Endothelial cell of umbilical vein (primary cell): ENCODE measurements at regions not wholly inside any gene's neighbourhood (a gene's known extent, or its start where the extent isn't known, plus 50 kb on each side); places are given as distances from the start of the nearest gene placed in this dataset.

Experiments
- BruUV-seq: library from RNA; stranded (reverse); fragments of 400-500 nt; replicated peaks from 2 replicates; lab custom pipeline; 2021; lab: Mats Ljungman, UMichigan
- CTCF ChIA-PET: fragments of 300-600, 350-600 bp; sonication (Branson Sonifier 250); formaldehyde crosslinking; loops from one replicate; lab custom pipeline; 2021; ENCODE audit warnings: antibody characterized with exemption, inconsistent platforms; lab: Charles Lee
- POLR2A ChIA-PET: fragments of 300-600, 350-600 bp; sonication (Branson Sonifier 250); formaldehyde crosslinking; loops from one replicate; lab custom pipeline; 2021; ENCODE audit warnings: antibody characterized with exemption, inconsistent platforms; lab: Charles Lee
- DNase-seq: peaks from one replicate; pipeline ENCODE4 v3.0.0-alpha.2; 2011; ENCODE audit warnings: low read depth, low spot score
- FAIRE-seq: peaks from 2 replicates; lab custom pipeline; 2011; peaks lifted over from hg19 to GRCh38; lab: Jason Lieb, UNC
- H2AFZ ChIP-seq: 2 replicates; pipeline ENCODE4 v1.6.0; 2012; ENCODE audit warnings: low read depth, low read length, control low read depth, inconsistent platforms
- H3K27ac ChIP-seq: 2 replicates; pipeline ENCODE4 v1.5.1; 2011; ENCODE audit warnings: low read depth, mild to moderate bottlenecking, control low read depth, low read length, moderate library complexity; ENCODE audit not compliant: insufficient read depth
- H3K27me3 ChIP-seq, 2 experiments: 2 replicates each; pipeline versions ENCODE4 v1.6.0 to v1.6.1; 2011; ENCODE audit warnings: low read length in 2 of 2, mixed read lengths in 1 of 2; ENCODE audit not compliant: control insufficient read depth in 2 of 2, insufficient read depth in 2 of 2
- H3K36me3 ChIP-seq, 2 experiments: 2 replicates in 1 of 2; 3 replicates in 1 of 2; pipeline ENCODE4 v1.5.1; 2011; ENCODE audit warnings: low read length in 2 of 2, mild to moderate bottlenecking in 1 of 2, moderate library complexity in 1 of 2; ENCODE audit not compliant: control insufficient read depth in 2 of 2, insufficient read depth in 2 of 2; ENCODE audit errors: extremely low read depth in 1 of 2
- H3K4me1 ChIP-seq: 3 replicates; pipeline ENCODE4 v1.5.1; 2011; ENCODE audit warnings: mild to moderate bottlenecking, low read length; ENCODE audit not compliant: control insufficient read depth, insufficient read depth; ENCODE audit errors: extremely low read depth
- H3K4me2 ChIP-seq: 2 replicates; pipeline ENCODE4 v1.6.1; 2011; ENCODE audit warnings: low read length, control low read depth, mixed read lengths; ENCODE audit not compliant: insufficient read depth
- H3K4me3 ChIP-seq, 3 experiments: fragments of 200-600 bp in 1 of 3; sonication (generic), shearing (Covaris generic) in 1 of 3; replicated peaks in 1 of 3; 2 replicates each; pipeline ENCODE4 v1.5.1; 2011 to 2016; ENCODE audit warnings: control low read depth in 3 of 3, low read length in 3 of 3, mild to moderate bottlenecking in 2 of 3, inconsistent platforms in 1 of 3, low read depth in 1 of 3, moderate library complexity in 1 of 3; ENCODE audit not compliant: insufficient read depth in 1 of 3
- H3K79me2 ChIP-seq: 2 replicates; pipeline ENCODE4 v1.6.0; 2012; ENCODE audit warnings: low read length, inconsistent platforms; ENCODE audit not compliant: control insufficient read depth, insufficient read depth
- H3K9ac ChIP-seq: replicated peaks from 2 replicates; pipeline ENCODE3; 2011; ENCODE audit warnings: low read length, control low read depth; ENCODE audit not compliant: insufficient read depth; ENCODE audit errors: extremely low read depth
- H3K9me1 ChIP-seq: replicated peaks from 3 replicates; pipeline ENCODE4 v1.6.0; 2011; ENCODE audit warnings: mild to moderate bottlenecking, low read length; ENCODE audit not compliant: control insufficient read depth, insufficient read depth; ENCODE audit errors: extremely low read depth
- H3K9me3 ChIP-seq: replicated peaks from 2 replicates; pipeline ENCODE4 v1.5.1; 2012; ENCODE audit warnings: low read length, inconsistent platforms; ENCODE audit not compliant: control insufficient read depth, insufficient read depth
- H4K20me1 ChIP-seq: replicated peaks from 2 replicates; pipeline ENCODE3; 2011; ENCODE audit warnings: mild to moderate bottlenecking, low read length; ENCODE audit not compliant: control insufficient read depth, insufficient read depth; ENCODE audit errors: extremely low read depth
- CTCF ChIP-seq, 2 donors: IDR thresholded peaks; 1 replicate in 1 of 2; 2 replicates in 1 of 2; pipeline ENCODE4 v1.5.1; 2011; ENCODE audit warnings: low read length in 2 of 2, mild to moderate bottlenecking in 2 of 2, moderate library complexity in 2 of 2, control low read depth in 1 of 2, inconsistent platforms in 1 of 2, low read depth in 1 of 2; ENCODE audit not compliant: insufficient read depth in 1 of 2; ENCODE audit errors: extremely low read depth in 1 of 2
- EZH2 ChIP-seq: IDR thresholded peaks from 2 replicates; pipeline ENCODE4 v1.6.1; 2012; ENCODE audit warnings: borderline replicate concordance, low read depth, mild to moderate bottlenecking, moderate library complexity, low read length, inconsistent platforms; ENCODE audit not compliant: severe bottlenecking
- FOS ChIP-seq: IDR thresholded peaks from 2 replicates; pipeline ENCODE4 v1.6.1; 2011; ENCODE audit warnings: mild to moderate bottlenecking, low read length, moderate library complexity, borderline replicate concordance; ENCODE audit not compliant: insufficient read depth
- GATA2 ChIP-seq: IDR thresholded peaks from 2 replicates; pipeline ENCODE4 v1.7.0; 2011; ENCODE audit warnings: low read depth, mild to moderate bottlenecking, moderate library complexity, mixed read lengths, low read length; ENCODE audit not compliant: insufficient read length, insufficient read depth
- JUN ChIP-seq: IDR thresholded peaks from 2 replicates; pipeline ENCODE4 v1.6.1; 2011; ENCODE audit warnings: borderline replicate concordance, low read depth; ENCODE audit not compliant: insufficient read length, insufficient read depth
- MAX ChIP-seq: IDR thresholded peaks from 2 replicates; pipeline ENCODE4 v1.6.1; 2011; ENCODE audit not compliant: insufficient read depth, insufficient read length
- MYC ChIP-seq: IDR thresholded peaks from one replicate; pipeline ENCODE4 v1.6.1; 2011; ENCODE audit warnings: mild to moderate bottlenecking, low read depth, low read length
- POLR2A ChIP-seq: IDR thresholded peaks from 2 replicates; pipeline ENCODE4 v1.6.1; 2012; ENCODE audit warnings: low read depth, mild to moderate bottlenecking, control low read depth, low read length
- POLR2AphosphoS5 ChIP-seq: IDR thresholded peaks from 2 replicates; pipeline ENCODE4 v1.6.1; 2012; ENCODE audit warnings: low read depth, mild to moderate bottlenecking, control low read depth, low read length, moderate library complexity; ENCODE audit not compliant: insufficient read depth
- dilution Hi-C: fragments of 300-500 bp; cut with MboI; formaldehyde crosslinking; loops from one replicate; pipeline ENCODE4 v1.15.0; 2019; ENCODE audit warnings: low sequenced_read_pairs; ENCODE audit not compliant: extremely low pct_ligation_motif_present
- intact Hi-C: fragments of 100-400 bp; cut with micrococcal nuclease; formaldehyde crosslinking; loops from one replicate; pipeline ENCODE4 v1.10.0; 2022

GRCh38 chr18:78430131-78430758, 549.4 kb upstream of the SALL3 start:
- peaks cover 12% of the 10 kb centered on the region for H3K9me3 ChIP-seq
- BruUV-seq = no TSS peak
- H3K9ac ChIP-seq = no peak overlapping the region
- no peak overlapping the region for H3K4me2 ChIP-seq
- ChIA-PET POLR2A (no interaction called here), CTCF (no interaction called here)
- no peaks in the 10 kb centered on the region for H4K20me1 ChIP-seq
- TF ChIP-seq POLR2A (no peak), MYC (no peak), MAX (no peak), EZH2 (no peak), GATA2 (no peak), CTCF (IDR thresholded peaks at IDR 0.05; ENCODE audit: extremely low read depth in 1 of 2, insufficient read depth in 1 of 2, low read depth in 1 of 2, low read length in 2 of 2) (no peak), POLR2AphosphoS5 (no peak), JUN (no peak), FOS (no peak)
- no peak for FAIRE-seq
- no peak for DNase-seq
- H3K4me1 ChIP-seq = no peaks in the 10 kb centered on the region
- H3K9me1 ChIP-seq = no peaks in the 10 kb centered on the region
- H3K27ac ChIP-seq = no peak overlapping the region
- intact Hi-C loops = no loop called here
- H2AFZ ChIP-seq = no peak overlapping the region
- no peaks in the 10 kb centered on the region for H3K27me3 ChIP-seq
- no peaks in the 10 kb centered on the region for H3K36me3 ChIP-seq
- no peaks in the 10 kb centered on the region for H3K79me2 ChIP-seq
- dilution Hi-C loops = no loop called here
- no peak overlapping the region for H3K4me3 ChIP-seq
